ENCODE measurements at regions not wholly inside any gene's neighbourhood (a gene's known extent, or its start where the extent isn't known, plus 50 kb on each side); places are given as distances from the start of the nearest gene placed in this dataset.
"Not testable (repeated sequence)": the region's sequence is repeated elsewhere in the genome, so short reads cannot be mapped to it uniquely, and the experiment has no call there.

GRCh38 chr2:129923265-129924091 is 56.0 kb upstream of the RAB6C start:
- peak; percentile 27 for DNase-seq

DNA sequence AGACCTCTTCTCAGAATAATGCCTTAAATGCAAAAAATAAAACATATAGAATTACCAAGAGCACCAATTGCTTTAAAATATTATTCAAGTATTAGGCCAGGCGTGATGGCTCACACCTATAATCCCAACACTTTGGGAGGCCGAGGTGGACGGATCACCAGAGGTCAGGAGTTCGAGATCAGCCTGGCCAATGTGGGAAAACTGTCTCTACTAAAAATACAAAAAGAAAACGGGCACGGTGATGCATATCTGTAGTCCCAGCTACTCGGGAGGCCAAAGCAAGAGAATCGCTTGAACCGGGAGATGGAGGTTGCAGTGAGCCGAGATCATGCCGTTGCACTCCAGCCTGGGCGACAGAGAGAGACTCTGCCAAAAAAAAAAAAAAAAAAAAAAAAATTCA is 55.4 kb upstream of the RAB6C start:
- DNase-seq, result not testable (repeated sequence)

DNA sequence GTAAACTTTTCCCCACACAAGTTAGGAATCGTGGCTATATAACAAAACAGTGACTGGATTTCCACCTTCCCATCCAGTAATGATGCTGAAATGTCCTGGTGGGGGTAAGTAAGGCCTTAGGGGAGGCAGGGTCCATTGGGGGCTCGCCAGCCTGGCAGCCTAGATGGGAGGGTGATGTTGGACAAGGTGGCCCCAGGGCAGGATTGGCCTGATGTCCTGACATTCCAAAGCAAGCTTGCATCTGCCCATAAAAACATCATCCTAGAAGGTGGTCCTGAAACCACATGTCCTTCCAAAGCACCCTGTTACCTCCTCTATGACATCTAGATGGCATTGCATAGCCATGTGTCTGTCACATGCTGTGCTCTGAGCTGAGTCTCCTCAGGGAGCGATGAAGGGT is 54.1 kb upstream of the RAB6C start:
- DNase-seq, result no peak

GRCh38 chr2:129927696-129928095 is 51.8 kb upstream of the RAB6C start:
- DNase-seq, result no peak

- DNase-seq, result no peak
Measured at GRCh38 chr2:129929321-129930290, 49.9 kb upstream of the RAB6C start.

All from NCI-H2107 (cell line).